ENCODE measurements at regions not wholly inside any gene's neighbourhood (a gene's known extent, or its start where the extent isn't known, plus 50 kb on each side); places are given as distances from the start of the nearest gene placed in this dataset.

DNA sequence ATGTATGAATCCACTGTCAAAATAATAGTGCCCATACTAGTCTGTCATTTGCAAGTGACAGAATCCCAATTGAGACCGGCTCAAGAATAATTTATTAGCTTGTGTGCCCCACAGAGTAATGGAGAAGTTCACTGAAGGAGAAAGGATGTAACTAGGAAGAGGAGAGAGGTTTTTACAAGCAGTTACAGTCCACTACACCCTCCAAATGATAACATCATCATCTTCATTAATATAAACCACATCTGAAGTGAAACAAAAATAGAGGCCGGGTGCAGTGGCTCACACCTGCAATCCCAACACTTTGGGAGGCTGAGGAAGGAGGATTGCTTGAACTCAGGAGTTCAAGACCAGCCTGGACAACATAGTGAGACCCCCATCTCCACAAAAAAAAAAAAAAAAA, 226.8 kb downstream of the SKIDA1 start:
- TF ChIP-seq POLR2A (IDR thresholded peaks at IDR 0.05) (no peak), POLR2AphosphoS5 (IDR thresholded peaks at IDR 0.05) (no peak)
- TF ChIP-seq, protein P1, sequence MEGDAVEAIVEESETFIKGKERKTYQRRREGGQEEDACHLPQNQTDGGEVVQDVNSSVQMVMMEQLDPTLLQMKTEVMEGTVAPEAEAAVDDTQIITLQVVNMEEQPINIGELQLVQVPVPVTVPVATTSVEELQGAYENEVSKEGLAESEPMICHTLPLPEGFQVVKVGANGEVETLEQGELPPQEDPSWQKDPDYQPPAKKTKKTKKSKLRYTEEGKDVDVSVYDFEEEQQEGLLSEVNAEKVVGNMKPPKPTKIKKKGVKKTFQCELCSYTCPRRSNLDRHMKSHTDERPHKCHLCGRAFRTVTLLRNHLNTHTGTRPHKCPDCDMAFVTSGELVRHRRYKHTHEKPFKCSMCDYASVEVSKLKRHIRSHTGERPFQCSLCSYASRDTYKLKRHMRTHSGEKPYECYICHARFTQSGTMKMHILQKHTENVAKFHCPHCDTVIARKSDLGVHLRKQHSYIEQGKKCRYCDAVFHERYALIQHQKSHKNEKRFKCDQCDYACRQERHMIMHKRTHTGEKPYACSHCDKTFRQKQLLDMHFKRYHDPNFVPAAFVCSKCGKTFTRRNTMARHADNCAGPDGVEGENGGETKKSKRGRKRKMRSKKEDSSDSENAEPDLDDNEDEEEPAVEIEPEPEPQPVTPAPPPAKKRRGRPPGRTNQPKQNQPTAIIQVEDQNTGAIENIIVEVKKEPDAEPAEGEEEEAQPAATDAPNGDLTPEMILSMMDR (IDR thresholded peaks at IDR 0.05 in 8 of 11, conservative IDR thresholded peaks at IDR 0.05 in 3 of 11): no peak
